ENCODE measurements at regions not wholly inside any gene's neighbourhood (a gene's known extent, or its start where the extent isn't known, plus 50 kb on each side); places are given as distances from the start of the nearest gene placed in this dataset.

DNA sequence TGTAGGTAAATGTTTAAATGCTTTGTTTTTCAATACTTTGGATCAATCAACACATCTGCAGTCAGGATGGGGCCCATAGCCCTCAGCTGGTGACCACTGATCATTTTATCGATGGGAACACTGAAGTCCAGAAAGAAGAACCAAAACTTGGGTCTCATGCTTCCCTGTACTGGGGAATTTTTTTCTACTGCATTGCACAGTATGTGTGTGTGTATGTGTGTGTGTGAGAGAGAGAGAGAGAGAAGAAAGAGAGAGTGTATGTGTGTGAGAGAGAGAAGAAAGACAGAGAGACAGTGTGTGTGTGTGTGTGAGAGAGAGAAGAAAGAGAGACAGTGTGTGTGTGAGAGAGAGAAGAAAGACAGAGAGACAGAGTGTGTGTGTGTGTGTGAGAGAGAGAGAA, 202.9 kb upstream of the MSX2 start:
- TF ChIP-seq, protein P1, sequence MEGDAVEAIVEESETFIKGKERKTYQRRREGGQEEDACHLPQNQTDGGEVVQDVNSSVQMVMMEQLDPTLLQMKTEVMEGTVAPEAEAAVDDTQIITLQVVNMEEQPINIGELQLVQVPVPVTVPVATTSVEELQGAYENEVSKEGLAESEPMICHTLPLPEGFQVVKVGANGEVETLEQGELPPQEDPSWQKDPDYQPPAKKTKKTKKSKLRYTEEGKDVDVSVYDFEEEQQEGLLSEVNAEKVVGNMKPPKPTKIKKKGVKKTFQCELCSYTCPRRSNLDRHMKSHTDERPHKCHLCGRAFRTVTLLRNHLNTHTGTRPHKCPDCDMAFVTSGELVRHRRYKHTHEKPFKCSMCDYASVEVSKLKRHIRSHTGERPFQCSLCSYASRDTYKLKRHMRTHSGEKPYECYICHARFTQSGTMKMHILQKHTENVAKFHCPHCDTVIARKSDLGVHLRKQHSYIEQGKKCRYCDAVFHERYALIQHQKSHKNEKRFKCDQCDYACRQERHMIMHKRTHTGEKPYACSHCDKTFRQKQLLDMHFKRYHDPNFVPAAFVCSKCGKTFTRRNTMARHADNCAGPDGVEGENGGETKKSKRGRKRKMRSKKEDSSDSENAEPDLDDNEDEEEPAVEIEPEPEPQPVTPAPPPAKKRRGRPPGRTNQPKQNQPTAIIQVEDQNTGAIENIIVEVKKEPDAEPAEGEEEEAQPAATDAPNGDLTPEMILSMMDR (conservative IDR thresholded peaks at IDR 0.05; ENCODE audit: low read length): no peak
- no peak for TF ChIP-seq EZH2phosphoT487 (IDR thresholded peaks at IDR 0.05; ENCODE audit: borderline replicate concordance)

Data from Loucy (cell line).